ENCODE measurements at regions not wholly inside any gene's neighbourhood (a gene's known extent, or its start where the extent isn't known, plus 50 kb on each side); places are given as distances from the start of the nearest gene placed in this dataset.

- ATAC-seq (no peak), FAIRE-seq (no peak), DNase-seq (ENCODE audit: low read depth in 1 of 2, low spot score in 1 of 2) (no peak)
- H3K4me2 ChIP-seq = no peak overlapping the region
- ChIA-PET POLR2A (no interaction called here), CTCF (interaction anchor here (1.0 kb wide), 1 partner anchor 10 kb away, joined by 3 read pairs; no protein-coding TSS in a partner anchor)
- H3K4me3 ChIP-seq = no peak overlapping the region
- H3K27ac ChIP-seq = no peak overlapping the region
- TF ChIP-seq RFX5 (IDR thresholded peaks at IDR 0.05) (no peak), MAFK (IDR thresholded peaks at IDR 0.05; ENCODE audit: partially characterized antibody) (peak; percentile 21)
- WGBS (ENCODE audit: missing lambda C conversion rate) = 37% methylated on average over 3 of the region's 3 CpGs
- H3K4me1 ChIP-seq = no peaks in the 10 kb centered on the region
- no peaks in the 10 kb centered on the region for H3K9me3 ChIP-seq
These were observed 158.6 kb downstream of the SAMD5 start for GRCh38 chr6:147667082-147667481.

GRCh38 chr6:147674099-147674498 is 165.6 kb downstream of the SAMD5 start:
- no peak overlapping the region for H3K4me3 ChIP-seq
- FAIRE-seq (no peak), ATAC-seq (no peak), DNase-seq (ENCODE audit: low read depth in 1 of 2, low spot score in 1 of 2) (no peak)
- POLR2A ChIA-PET = no interaction called here
- H3K4me2 ChIP-seq = no peak overlapping the region
- no peak overlapping the region for H3K27ac ChIP-seq
- H3K9me3 ChIP-seq = no peaks in the 10 kb centered on the region
- H3K4me1 ChIP-seq = no peaks in the 10 kb centered on the region
- CTCF ChIA-PET = no interaction called here
- WGBS (ENCODE audit: missing lambda C conversion rate) = 39% methylated on average over 4 of the region's 4 CpGs
- TF ChIP-seq CTCF (IDR thresholded peaks at IDR 0.05) = no peak
- TF ChIP-seq SMC3 (IDR thresholded peaks at IDR 0.05) = no peak
- TF ChIP-seq ESRRA (IDR thresholded peaks at IDR 0.05; ENCODE audit: borderline replicate concordance, low read length) = no peak
- no peak for TF ChIP-seq POLR2A (IDR thresholded peaks at IDR 0.05; ENCODE audit: low read length)
- TF ChIP-seq MAFK (IDR thresholded peaks at IDR 0.05; ENCODE audit: partially characterized antibody) = no peak
- TF ChIP-seq ELK1 (IDR thresholded peaks at IDR 0.05; ENCODE audit: low read depth, low read length) = no peak
- TF ChIP-seq ZSCAN20 (CRISPR knock-in tag; IDR thresholded peaks at IDR 0.05) = no peak
- no peak for TF ChIP-seq CHD2 (IDR thresholded peaks at IDR 0.05; ENCODE audit: low read length, partially characterized antibody)
- no peak for TF ChIP-seq E2F6 (IDR thresholded peaks at IDR 0.05; ENCODE audit: borderline replicate concordance, low read depth)
- no peak for TF ChIP-seq EP300 (IDR thresholded peaks at IDR 0.05)
- TF ChIP-seq ZFP36 (IDR thresholded peaks at IDR 0.05; ENCODE audit: borderline replicate concordance, partially characterized antibody) = no peak

- Histone ChIP-seq H3K27ac (no peak overlapping the region), H3K4me2 (no peak overlapping the region), H3K4me1 (no peaks in the 10 kb centered on the region), H3K9me3 (no peaks in the 10 kb centered on the region), H3K4me3 (no peak overlapping the region)
- TF ChIP-seq KDM1A (IDR thresholded peaks at IDR 0.05; ENCODE audit: low read depth) (no peak), BHLHE40 (IDR thresholded peaks at IDR 0.05; ENCODE audit: low read depth, low read length) (no peak), EP300 (IDR thresholded peaks at IDR 0.05) (no peak), TP53 (CRISPR knock-in tag; IDR thresholded peaks at IDR 0.05) (no peak), USF2 (IDR thresholded peaks at IDR 0.05) (no peak), CEBPB (IDR thresholded peaks at IDR 0.05) (no peak), EHMT2 (IDR thresholded peaks at IDR 0.05; ENCODE audit: low read depth) (no peak), ATOH8 (CRISPR knock-in tag; IDR thresholded peaks at IDR 0.05; ENCODE audit: low read depth) (no peak), RNF2 (IDR thresholded peaks at IDR 0.05; ENCODE audit: borderline replicate concordance, low read depth) (no peak), HES2 (IDR thresholded peaks at IDR 0.05) (no peak)
- ATAC-seq = no peak
- CTCF ChIA-PET = no interaction called here
- DNase-seq (ENCODE audit: low read depth in 1 of 2, low spot score in 1 of 2) = no peak
- POLR2A ChIA-PET = no interaction called here
- no peak for FAIRE-seq
These were observed 166.3 kb downstream of the SAMD5 start for GRCh38 chr6:147674794-147675193.
